ENCODE measurements at regions not wholly inside any gene's neighbourhood (a gene's known extent, or its start where the extent isn't known, plus 50 kb on each side); places are given as distances from the start of the nearest gene placed in this dataset.

DNA sequence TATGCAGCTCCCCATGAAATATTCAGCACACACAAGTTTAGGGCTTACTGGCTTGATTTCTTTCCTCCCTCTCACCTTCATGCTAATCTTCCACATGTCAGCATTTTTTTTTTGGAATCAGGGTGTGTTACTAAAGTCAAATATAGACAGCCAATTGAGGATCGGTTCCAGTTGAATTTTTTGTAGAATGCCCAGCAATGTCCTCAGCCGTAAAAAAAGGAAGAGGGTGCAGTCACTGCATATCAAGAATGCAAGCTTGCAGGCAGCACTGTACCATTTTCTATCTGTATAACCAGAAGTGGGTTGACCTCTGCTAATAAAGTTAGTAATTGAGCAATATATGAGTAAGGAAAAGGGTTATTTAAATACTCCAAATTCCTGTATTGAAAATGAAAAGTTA lies 51.4 kb upstream of the CHMP2B start:
- DNase-seq (ENCODE audit: low spot score), result no peak

GRCh38 chr3:87173776-87174175 lies 53.3 kb upstream of the CHMP2B start:
- DNase-seq (ENCODE audit: low spot score), result no peak

DNA sequence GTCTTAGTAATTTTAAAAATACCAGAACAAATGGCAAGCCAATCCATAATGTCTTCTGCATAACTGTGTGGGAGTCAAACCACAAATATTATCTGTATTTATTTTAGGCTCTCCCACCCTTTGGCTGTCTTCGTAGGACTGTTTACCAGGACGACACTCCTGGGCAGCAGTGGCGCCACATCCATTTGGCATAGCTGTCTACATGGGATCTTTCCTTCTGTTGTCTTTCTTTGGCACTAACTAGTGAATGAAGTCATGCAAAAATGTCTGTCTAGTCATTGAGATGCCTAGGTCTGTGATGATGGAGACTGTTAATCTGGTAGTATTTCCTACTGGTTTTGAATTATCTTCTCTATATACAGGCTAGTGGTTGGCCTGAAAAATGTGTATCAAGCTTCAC lies 54.0 kb upstream of the CHMP2B start:
- DNase-seq (ENCODE audit: low spot score), result no peak

- peak; percentile 37 for DNase-seq (ENCODE audit: low spot score)
Measured at GRCh38 chr3:87167628-87168456, 59.3 kb upstream of the CHMP2B start.

GRCh38 chr3:87164245-87164644 lies 62.9 kb upstream of the CHMP2B start:
- no peak for DNase-seq (ENCODE audit: low spot score)

DNA sequence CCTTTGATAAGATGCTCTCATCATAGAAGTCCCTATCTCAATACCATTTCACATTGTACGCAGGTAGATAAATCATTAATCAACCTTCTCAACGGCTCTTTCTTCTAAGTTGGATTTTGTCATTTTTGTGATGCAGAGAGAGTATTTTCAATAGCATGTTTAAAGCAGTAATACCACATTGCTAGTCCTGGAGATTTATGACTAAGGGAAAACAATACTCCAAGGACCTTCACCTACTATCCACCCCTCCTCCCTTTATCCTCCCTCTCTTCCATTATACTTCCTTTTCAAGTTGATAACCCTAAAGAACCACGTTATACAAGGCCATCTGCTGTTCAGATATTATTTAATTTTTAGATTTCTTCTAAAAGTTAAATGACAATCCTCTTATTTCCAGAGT lies 65.3 kb upstream of the CHMP2B start:
- no peak for DNase-seq (ENCODE audit: low spot score)

DNA sequence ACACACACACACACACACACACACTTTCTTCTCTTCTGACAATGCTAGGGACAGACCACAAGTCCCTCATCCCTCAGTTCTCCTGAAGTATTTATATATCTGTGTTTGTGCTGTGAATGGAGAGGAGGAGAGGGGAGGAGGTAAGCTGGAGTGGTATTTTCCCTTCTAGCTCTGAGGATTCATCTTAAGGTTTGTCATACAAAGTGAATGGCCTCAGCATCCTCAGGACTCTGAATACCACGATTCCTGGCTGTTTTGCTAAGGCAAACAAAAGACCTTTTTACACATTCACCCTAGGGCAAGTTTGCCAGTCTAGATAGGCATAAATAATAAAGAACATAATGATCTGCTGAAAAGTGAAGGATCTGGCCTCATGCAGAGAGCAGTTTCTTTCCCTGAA lies 65.7 kb upstream of the CHMP2B start:
- DNase-seq (ENCODE audit: low spot score), result peak; percentile 35

DNA sequence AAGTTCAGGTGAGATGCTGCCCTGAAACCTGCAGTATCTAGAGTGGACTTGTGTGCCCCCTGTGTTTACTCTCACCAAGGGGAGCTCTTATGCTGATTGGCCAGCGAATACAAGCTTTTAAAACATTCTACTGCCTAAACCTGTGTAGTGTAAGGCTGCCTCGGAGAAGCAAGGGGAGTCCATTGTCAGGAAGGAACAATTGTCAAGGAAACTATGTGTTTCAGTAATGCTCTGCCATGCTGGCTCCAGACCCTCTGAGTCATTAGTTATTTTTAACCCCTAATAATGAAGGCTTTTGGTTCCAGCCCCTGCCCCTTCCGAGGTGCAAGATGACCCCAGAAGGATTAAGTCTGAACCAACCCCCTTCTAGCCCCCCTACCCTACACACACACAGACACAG lies 66.1 kb upstream of the CHMP2B start:
- no peak for DNase-seq (ENCODE audit: low spot score)

DNA sequence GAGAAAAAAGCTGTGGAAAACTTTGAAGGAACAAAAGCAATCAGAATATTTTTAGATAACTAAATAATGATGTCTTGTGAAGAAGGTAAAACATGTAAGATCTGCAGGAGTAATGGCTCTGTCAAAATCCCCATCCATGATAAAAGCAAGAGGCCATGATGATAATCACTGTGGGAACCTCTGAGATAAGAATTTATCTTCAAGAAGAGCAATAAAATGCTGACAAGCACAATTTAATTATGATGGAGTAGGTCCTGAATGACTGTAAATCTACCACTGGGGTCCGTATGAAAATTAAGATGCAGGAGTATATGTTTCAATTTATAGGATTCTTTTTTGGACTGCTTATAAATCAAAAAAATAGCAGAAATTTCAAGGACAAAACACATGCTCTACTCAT lies 68.3 kb upstream of the CHMP2B start:
- DNase-seq (ENCODE audit: low spot score), result no peak

DNA sequence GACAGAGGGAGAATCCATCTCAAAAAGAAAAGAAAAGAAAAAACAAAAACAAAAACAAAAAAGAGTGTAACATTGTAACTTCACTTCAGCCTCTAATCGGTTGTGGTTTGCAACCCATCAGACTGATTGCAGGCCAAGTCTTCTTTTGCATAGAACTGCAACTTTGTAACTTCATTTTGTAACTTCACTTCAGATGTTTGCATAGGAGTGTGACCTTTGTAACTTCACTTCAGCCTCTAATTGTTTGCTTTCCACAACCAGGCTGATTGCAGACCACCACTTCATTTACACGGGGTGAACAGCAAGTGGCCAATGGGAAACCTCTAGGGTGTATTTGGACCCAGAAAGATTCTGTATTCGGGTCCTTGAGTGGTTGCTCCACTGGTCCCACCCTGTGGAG lies 79.1 kb upstream of the CHMP2B start:
- no peak for DNase-seq (ENCODE audit: low spot score)

DNA sequence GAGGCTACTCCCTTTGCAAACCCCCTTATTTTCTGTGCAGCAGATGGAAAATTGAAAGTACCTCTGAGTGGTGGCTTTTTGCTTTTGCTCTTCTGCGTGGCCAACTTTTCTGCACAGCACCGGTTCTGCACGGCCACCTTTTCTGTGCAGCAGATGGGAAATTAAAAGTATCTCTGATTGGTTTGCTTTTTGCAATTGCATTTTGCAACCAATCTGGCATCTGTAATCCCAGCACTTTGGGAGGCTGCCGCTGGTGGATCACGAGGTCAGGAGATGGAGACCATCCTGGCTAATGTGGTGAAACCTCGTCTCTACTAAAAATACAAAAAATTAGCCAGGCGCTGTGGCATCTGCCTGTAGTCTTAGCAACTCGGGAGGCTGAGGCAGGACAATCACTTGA lies 79.5 kb upstream of the CHMP2B start:
- no peak for DNase-seq (ENCODE audit: low spot score)

- DNase-seq (ENCODE audit: low spot score), result no peak
Measured at GRCh38 chr3:87145553-87145952, 81.6 kb upstream of the CHMP2B start.

GRCh38 chr3:87136066-87136596 lies 91.0 kb upstream of the CHMP2B start:
- no peak for DNase-seq (ENCODE audit: low spot score)

DNA sequence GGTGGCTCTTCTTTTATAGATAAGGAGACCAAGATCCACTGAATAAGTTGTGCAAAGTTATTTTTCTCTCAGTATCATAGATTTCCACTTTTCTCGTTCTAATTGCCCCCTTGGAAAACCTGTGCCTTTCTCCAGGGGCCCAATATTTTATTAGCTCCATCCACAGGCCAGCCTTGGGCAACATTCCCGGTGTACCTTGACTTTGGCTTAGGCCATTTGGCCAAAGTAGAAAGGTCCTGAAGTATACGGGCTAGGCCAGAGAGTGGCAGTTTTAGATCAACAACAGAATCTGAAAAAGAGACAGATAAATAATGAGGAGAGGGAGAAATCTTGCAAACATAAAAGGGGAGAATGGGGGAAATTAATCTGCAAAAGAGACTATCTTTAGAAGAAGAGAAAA lies 91.7 kb upstream of the CHMP2B start:
- DNase-seq (ENCODE audit: low spot score), result no peak

DNA sequence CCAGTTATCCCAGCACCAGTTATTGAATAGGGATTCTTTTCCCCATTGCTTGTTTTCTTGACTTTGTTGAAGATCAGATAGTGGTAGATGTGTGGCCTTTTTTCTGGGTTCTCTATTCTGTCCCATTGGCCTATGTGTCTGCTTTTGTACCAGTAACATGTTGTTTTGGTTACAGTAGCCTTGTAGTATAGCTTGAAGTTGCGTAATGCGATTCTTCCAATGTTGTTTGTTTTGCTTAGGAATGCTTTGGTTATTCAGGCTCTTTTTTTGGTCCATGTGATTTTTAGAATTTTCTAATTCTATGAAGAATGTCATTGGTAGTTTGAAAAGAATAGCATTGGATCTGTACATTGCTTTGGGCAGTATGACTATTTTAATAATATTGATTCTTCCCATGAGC lies 94.3 kb upstream of the CHMP2B start:
- no peak for DNase-seq (ENCODE audit: low spot score)

- DNase-seq (ENCODE audit: low spot score), result no peak
Measured at GRCh38 chr3:87128006-87128405, 99.1 kb upstream of the CHMP2B start.

DNA sequence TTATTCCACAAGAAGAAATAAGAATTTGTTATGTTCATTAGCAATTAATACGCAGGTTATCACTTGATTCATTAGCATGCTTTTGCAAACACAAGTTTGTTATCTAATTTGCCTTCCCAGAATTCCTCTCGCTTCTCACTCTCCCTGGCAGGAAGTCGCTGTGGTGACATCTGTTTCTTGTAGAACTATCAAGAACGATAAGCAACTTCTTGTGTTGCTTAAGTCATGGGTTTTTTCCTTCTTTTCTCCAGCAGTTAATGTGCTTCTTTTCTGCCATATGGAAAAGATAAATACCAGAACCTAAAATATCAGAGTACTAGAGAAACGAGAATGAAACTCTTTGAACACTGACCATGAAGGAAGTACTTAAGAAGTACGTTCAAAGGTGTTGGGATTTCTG lies 99.8 kb upstream of the CHMP2B start:
- no peak for DNase-seq (ENCODE audit: low spot score)

- DNase-seq (ENCODE audit: low spot score), result no peak
Measured at GRCh38 chr3:87126321-87126720, 100.8 kb upstream of the CHMP2B start.

DNA sequence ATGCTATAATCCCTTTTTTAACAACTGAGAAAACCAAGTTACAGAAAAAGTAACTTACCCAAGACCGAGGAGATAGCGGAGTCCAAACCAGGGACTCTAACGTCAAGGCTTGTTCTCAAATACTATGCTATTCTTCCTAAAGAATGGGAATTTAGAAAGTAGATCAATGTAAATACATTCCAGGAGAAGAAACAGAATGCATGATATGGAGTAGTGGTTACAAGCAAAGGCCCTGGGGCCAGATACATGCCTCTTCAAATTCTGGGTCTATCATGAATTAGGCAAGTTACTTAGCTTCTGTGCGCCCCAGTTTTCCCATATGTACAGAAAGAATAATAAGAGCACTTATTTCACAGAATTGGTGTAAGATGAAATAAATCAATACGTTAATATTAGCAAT lies 102.0 kb upstream of the CHMP2B start:
- no peak for DNase-seq (ENCODE audit: low spot score)

DNA sequence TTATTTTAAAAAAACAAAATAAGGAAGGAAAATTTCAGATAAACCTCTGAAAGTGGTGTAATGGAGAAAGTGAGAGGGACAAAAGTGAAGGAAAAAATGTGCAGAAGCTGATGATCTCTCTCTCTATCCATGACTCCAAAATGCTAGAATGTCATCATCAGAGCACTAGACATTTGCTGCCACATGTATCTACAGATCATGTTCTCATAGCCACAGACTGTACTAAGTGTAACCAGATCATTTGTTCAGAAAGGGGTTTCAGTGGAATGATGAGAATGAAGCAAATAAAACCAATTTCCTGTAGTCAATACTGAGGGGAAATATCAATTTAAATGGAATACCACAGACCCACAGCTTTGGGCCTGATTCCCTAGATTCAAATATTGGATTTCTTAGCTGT lies 104.3 kb upstream of the CHMP2B start:
- DNase-seq (ENCODE audit: low spot score), result no peak

- no peak for DNase-seq (ENCODE audit: low spot score)
Measured at GRCh38 chr3:87121856-87122255, 105.3 kb upstream of the CHMP2B start.

GRCh38 chr3:87120881-87121280 lies 106.2 kb upstream of the CHMP2B start:
- DNase-seq (ENCODE audit: low spot score), result no peak

DNA sequence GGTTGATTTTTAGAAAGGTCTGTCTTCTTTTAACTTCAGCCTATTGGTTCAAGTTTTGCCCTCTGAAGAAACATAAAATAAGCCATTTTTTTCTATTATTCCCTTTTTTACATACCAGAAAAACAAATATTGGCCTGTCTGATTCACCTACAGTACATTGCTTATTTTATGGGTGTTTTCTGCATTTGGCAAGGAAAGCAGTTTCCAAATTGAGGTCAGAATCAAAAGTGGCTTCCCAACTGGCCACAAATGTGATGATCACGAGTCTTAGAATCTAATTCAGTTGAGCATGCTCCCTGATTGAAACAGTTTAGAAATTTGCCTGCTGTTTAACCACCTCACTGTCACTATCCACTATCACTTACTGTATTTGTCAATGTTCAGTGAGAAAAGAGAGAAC lies 106.9 kb upstream of the CHMP2B start:
- DNase-seq (ENCODE audit: low spot score), result no peak

GRCh38 chr3:87109465-87109864 lies 117.6 kb upstream of the CHMP2B start:
- DNase-seq (ENCODE audit: low spot score), result no peak
